PC-3 (cell line): ENCODE measurements at regions not wholly inside any gene's neighbourhood (a gene's known extent, or its start where the extent isn't known, plus 50 kb on each side); places are given as distances from the start of the nearest gene placed in this dataset.

Experiments
- CTCF ChIP-seq: fragments of 300-600 bp; sonication (generic); conservative IDR thresholded peaks from 2 replicates; pipeline ENCODE4 v1.5.1; 2017; ENCODE audit warnings: antibody characterized with exemption, low read depth, mild to moderate bottlenecking, low read length
- EZH2 ChIP-seq: fragments of 300-600 bp; sonication (generic); IDR thresholded peaks from one replicate; pipeline ENCODE4 v1.6.1; 2017; ENCODE audit warnings: antibody characterized with exemption, mild to moderate bottlenecking, low read length; ENCODE audit not compliant: unreplicated experiment
- EZH2phosphoT487 ChIP-seq: fragments of 300-600 bp; sonication (generic); IDR thresholded peaks from 2 replicates; pipeline ENCODE4 v1.6.1; 2018; ENCODE audit warnings: mild to moderate bottlenecking, antibody characterized with exemption, low read length, borderline replicate concordance

- TF ChIP-seq CTCF: no peak
- no peak for TF ChIP-seq EZH2phosphoT487
- no peak for TF ChIP-seq EZH2
Observed at GRCh38 chr16:51967646-51968045, 579.3 kb downstream of the TOX3 start.
